Esophagus squamous epithelium (tissue), 4 donors: ENCODE measurements at regions not wholly inside any gene's neighbourhood (a gene's known extent, or its start where the extent isn't known, plus 50 kb on each side); places are given as distances from the start of the nearest gene placed in this dataset.

Experiments
- POLR2A ChIP-seq, 4 donors: fragments of 450-650 bp; IDR thresholded peaks; one replicate each; pipeline ENCODE4 v1.6.1; 2017; ENCODE audit warnings: antibody characterized with exemption in 4 of 4, mild to moderate bottlenecking in 4 of 4, moderate library complexity in 3 of 4
- TF ChIP-seq, protein P1 (sequence below), 6 experiments: fragments of 450-650 bp in 4 of 6; fragments of 200-600 bp in 2 of 6; sonication (generic) in 2 of 6; IDR thresholded peaks; one replicate each; pipeline ENCODE4 v1.5.1; 2016 to 2019; ENCODE audit warnings: antibody characterized with exemption in 6 of 6, mild to moderate bottlenecking in 4 of 6, moderate library complexity in 4 of 6

DNA sequence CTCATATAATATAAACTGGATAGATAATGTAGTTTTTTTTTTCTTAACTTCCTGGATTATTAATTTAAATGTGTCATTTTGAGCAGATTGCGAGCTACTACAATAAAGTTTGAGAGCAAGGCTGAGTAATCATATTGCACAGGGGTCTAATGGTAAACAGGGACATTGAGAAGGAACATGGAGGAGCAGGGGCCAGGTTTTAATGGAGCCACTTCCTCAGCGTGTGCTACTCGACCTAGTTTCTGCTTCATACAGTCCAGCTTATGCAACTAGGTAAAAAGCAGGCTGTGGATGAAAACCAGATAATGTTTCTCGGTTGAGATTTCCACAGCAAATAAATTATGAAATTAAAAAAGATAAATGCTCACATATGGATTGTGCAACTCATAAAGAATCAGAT lies 1915.7 kb upstream of the CELF4 start:
- TF ChIP-seq, protein P1, sequence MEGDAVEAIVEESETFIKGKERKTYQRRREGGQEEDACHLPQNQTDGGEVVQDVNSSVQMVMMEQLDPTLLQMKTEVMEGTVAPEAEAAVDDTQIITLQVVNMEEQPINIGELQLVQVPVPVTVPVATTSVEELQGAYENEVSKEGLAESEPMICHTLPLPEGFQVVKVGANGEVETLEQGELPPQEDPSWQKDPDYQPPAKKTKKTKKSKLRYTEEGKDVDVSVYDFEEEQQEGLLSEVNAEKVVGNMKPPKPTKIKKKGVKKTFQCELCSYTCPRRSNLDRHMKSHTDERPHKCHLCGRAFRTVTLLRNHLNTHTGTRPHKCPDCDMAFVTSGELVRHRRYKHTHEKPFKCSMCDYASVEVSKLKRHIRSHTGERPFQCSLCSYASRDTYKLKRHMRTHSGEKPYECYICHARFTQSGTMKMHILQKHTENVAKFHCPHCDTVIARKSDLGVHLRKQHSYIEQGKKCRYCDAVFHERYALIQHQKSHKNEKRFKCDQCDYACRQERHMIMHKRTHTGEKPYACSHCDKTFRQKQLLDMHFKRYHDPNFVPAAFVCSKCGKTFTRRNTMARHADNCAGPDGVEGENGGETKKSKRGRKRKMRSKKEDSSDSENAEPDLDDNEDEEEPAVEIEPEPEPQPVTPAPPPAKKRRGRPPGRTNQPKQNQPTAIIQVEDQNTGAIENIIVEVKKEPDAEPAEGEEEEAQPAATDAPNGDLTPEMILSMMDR (IDR thresholded peaks at IDR 0.05): no peak
- TF ChIP-seq POLR2A (IDR thresholded peaks at IDR 0.05): no peak
